SU-DHL-6 (cell line): ENCODE measurements at regions not wholly inside any gene's neighbourhood (a gene's known extent, or its start where the extent isn't known, plus 50 kb on each side); places are given as distances from the start of the nearest gene placed in this dataset.

ENCODE experiments used
- H2AFZ ChIP-seq: fragments of 200-600 bp; sonication (generic); 2 replicates; pipeline ENCODE4 v1.6.1; 2014; ENCODE audit warnings: low read depth, mild to moderate bottlenecking, moderate library complexity, mixed read lengths, antibody characterized with exemption, low read length; ENCODE audit not compliant: severe bottlenecking
- H3F3A ChIP-seq: fragments of 200-600 bp; shearing (Covaris generic); 2 replicates; pipeline ENCODE4 v1.6.0; 2016; ENCODE audit warnings: antibody characterized with exemption, mild to moderate bottlenecking; ENCODE audit not compliant: insufficient read depth
- H3K27ac ChIP-seq: fragments of 200-600 bp; sonication (generic); 2 replicates; pipeline ENCODE4 v1.5.1; 2016; ENCODE audit warnings: low read depth, mild to moderate bottlenecking, low read length, moderate library complexity, mixed read lengths
- H3K27me3 ChIP-seq: fragments of 200-600 bp; sonication (generic), shearing (Covaris generic); 2 replicates; pipeline ENCODE4 v1.6.0; 2014; ENCODE audit warnings: mild to moderate bottlenecking, low read length
- H3K36me3 ChIP-seq: fragments of 200-600 bp; sonication (generic); 2 replicates; pipeline ENCODE4 v1.6.1; 2014; ENCODE audit warnings: mild to moderate bottlenecking, low read length, mixed read lengths
- H3K4me2 ChIP-seq: fragments of 300-600, 200-600 bp; shearing (Covaris generic), sonication (generic); 2 replicates; pipeline ENCODE4 v1.6.0; 2014; ENCODE audit warnings: low read length, low read depth, mild to moderate bottlenecking; ENCODE audit not compliant: poor library complexity, severe bottlenecking
- H3K4me3 ChIP-seq: fragments of 200-600 bp; sonication (generic); 2 replicates; pipeline ENCODE4 v1.5.1; 2014; ENCODE audit warnings: antibody characterized with exemption, low read length, mild to moderate bottlenecking, mixed read lengths; ENCODE audit not compliant: insufficient read depth, poor library complexity, severe bottlenecking
- H3K79me2 ChIP-seq: fragments of 200-600 bp; sonication (generic); 2 replicates; pipeline ENCODE4 v1.6.1; 2014; ENCODE audit warnings: mild to moderate bottlenecking, low read length, moderate library complexity; ENCODE audit not compliant: insufficient read depth
- H3K9ac ChIP-seq: fragments of 200-600 bp; sonication (generic); 2 replicates; pipeline ENCODE4 v1.7.0; 2014; ENCODE audit warnings: mild to moderate bottlenecking, low read length
- H3K9me2 ChIP-seq: fragments of 200-600 bp; sonication (generic); replicated peaks from 2 replicates; pipeline ENCODE4 v1.6.1; 2014; ENCODE audit warnings: low read length; ENCODE audit not compliant: insufficient read depth
- H3K9me3 ChIP-seq: fragments of 200-600 bp; sonication (generic); 2 replicates; pipeline ENCODE4 v1.6.1; 2014; ENCODE audit warnings: low read length, mixed read lengths; ENCODE audit not compliant: insufficient read depth
- H4K20me1 ChIP-seq: fragments of 200-600 bp; sonication (generic); 2 replicates; pipeline ENCODE4 v1.6.1; 2014; ENCODE audit warnings: low read depth, mild to moderate bottlenecking, antibody characterized with exemption, low read length, moderate library complexity, mixed read lengths
- EZH2phosphoT487 ChIP-seq: fragments of 200-600 bp; sonication (generic), shearing (Covaris generic); conservative IDR thresholded peaks from 2 replicates; pipeline ENCODE4 v1.6.1; 2018; ENCODE audit warnings: mild to moderate bottlenecking, antibody characterized with exemption, low read length, moderate library complexity, mixed read lengths
- TF ChIP-seq, protein P1 (sequence below): fragments of 200-600 bp; sonication (generic); IDR thresholded peaks from one replicate; pipeline ENCODE4 v1.5.1; 2017; ENCODE audit warnings: antibody characterized with exemption, mild to moderate bottlenecking, low read length, moderate library complexity; ENCODE audit not compliant: insufficient read depth, poor library complexity, severe bottlenecking

DNA sequence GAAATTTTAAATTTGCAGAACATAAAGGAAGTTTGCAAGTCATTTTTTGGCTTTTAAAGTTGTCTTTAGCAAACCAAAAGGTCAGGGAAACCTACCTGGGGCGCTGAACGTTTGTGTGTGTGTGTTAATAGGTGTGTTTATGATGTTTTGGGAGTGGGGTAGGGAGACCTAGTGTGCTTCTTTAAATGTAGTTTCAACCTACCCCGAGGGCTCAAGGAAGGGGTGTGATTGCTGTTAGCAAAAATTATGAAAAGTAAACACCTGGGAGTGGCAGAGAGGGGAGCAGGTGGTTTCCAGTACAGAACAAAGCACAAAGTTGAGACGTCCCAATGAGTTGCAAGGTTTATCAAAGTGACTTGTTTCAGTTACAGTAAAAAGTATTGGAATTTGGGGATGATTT is 58.7 kb upstream of the WDR26 start:
- H3K9me3 ChIP-seq = no peaks in the 10 kb centered on the region; the same call in 1 of the 2 replicates
- H3F3A ChIP-seq = no peaks in the 10 kb centered on the region
- H3K36me3 ChIP-seq = no peaks in the 10 kb centered on the region
- no peaks in the 10 kb centered on the region for H3K27me3 ChIP-seq
- H2AFZ ChIP-seq = no peak overlapping the region
- H4K20me1 ChIP-seq = no peaks in the 10 kb centered on the region
- no peak overlapping the region for H3K9ac ChIP-seq
- no peak overlapping the region for H3K4me3 ChIP-seq
- H3K9me2 ChIP-seq = no peaks in the 10 kb centered on the region
- TF ChIP-seq, protein P1, sequence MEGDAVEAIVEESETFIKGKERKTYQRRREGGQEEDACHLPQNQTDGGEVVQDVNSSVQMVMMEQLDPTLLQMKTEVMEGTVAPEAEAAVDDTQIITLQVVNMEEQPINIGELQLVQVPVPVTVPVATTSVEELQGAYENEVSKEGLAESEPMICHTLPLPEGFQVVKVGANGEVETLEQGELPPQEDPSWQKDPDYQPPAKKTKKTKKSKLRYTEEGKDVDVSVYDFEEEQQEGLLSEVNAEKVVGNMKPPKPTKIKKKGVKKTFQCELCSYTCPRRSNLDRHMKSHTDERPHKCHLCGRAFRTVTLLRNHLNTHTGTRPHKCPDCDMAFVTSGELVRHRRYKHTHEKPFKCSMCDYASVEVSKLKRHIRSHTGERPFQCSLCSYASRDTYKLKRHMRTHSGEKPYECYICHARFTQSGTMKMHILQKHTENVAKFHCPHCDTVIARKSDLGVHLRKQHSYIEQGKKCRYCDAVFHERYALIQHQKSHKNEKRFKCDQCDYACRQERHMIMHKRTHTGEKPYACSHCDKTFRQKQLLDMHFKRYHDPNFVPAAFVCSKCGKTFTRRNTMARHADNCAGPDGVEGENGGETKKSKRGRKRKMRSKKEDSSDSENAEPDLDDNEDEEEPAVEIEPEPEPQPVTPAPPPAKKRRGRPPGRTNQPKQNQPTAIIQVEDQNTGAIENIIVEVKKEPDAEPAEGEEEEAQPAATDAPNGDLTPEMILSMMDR = no peak
- TF ChIP-seq EZH2phosphoT487 = no peak
- no peaks in the 10 kb centered on the region for H3K79me2 ChIP-seq
- H3K4me2 ChIP-seq = no peak overlapping the region
- H3K27ac ChIP-seq = no peak overlapping the region

DNA sequence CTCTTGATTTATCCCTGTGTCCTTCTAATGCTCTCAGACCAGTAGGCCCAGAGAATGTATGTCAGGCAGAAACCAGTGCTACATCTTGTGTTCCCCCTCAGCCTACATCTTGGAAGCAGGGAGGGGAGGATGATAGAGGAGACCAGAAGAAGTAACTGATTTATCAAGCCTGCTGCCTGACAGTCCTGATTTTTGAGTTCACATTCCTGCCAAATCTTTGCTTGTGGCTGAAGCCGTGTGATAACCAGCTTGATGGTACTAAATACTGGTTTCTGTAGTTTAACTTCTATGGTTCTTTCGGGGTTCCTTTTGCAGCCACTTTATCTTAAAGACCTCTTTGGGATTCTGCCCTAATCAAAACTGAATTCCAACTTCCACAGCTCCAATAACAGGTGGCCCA is 59.7 kb upstream of the WDR26 start:
- no peak overlapping the region for H3K4me3 ChIP-seq
- no peak for TF ChIP-seq EZH2phosphoT487
- H3F3A ChIP-seq = no peaks in the 10 kb centered on the region
- H3K79me2 ChIP-seq = no peaks in the 10 kb centered on the region
- no peaks in the 10 kb centered on the region for H3K27me3 ChIP-seq
- no peaks in the 10 kb centered on the region for H3K36me3 ChIP-seq
- no peaks in the 10 kb centered on the region for H3K9me2 ChIP-seq
- no peak overlapping the region for H3K27ac ChIP-seq
- H2AFZ ChIP-seq = no peak overlapping the region
- no peaks in the 10 kb centered on the region; the same call in 1 of the 2 replicates for H3K9me3 ChIP-seq
- H4K20me1 ChIP-seq = no peaks in the 10 kb centered on the region
- no peak overlapping the region for H3K9ac ChIP-seq
- H3K4me2 ChIP-seq = no peak overlapping the region

DNA sequence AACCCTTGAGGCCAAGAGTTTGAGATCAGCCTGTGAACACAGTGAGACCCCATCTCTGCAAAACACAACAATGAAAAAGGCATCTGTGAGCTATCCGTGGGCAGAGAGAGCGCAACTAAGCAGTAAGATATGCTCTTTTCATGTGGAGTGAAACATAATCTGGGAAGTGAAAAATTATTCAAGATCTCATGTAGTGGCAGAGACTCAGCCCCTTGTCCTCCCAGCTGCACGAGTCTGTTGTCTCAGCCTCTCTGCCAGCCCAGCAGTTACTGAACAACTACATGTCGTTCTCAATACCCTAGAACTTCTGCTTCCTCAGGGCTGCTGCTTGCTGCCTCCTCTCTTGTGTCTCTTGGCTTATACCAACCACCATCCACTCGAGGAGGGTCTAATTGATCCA is 61.3 kb upstream of the WDR26 start:
- H4K20me1 ChIP-seq = no peaks in the 10 kb centered on the region

DNA sequence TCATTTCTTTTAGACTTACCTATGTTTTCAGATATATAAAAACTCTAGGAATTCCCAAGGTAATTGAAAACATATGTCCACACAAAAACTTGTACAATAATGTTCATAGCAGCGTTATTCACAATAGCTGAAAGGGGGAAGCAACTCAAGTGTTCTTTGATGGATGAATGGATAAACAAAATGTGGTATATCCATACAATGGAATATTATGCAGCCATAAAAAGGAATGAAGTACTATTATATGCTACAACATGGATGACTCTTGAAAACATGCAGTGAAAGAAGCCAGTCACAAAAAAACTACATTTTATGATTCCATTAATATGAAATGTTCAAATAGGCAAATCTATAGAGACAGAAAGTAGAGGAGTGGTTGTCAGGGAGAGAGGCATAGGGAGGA is 62.2 kb upstream of the WDR26 start:
- Histone ChIP-seq H3K36me3 (no peaks in the 10 kb centered on the region), H3K79me2 (no peaks in the 10 kb centered on the region), H3K9me2 (no peaks in the 10 kb centered on the region), H3K4me3 (no peak overlapping the region), H3F3A (no peaks in the 10 kb centered on the region), H3K4me2 (no peak overlapping the region), H2AFZ (no peak overlapping the region), H4K20me1 (no peaks in the 10 kb centered on the region), H3K9me3 (no peaks in the 10 kb centered on the region; the same call in 1 of the 2 replicates), H3K9ac (no peak overlapping the region), H3K27me3 (no peaks in the 10 kb centered on the region), H3K27ac (no peak overlapping the region)
- TF ChIP-seq, protein P1 = no peak

More for the DNA sequence above, 61.3 kb upstream of the WDR26 start:
- no peak overlapping the region for H3K4me3 ChIP-seq
- no peaks in the 10 kb centered on the region for H3K9me2 ChIP-seq
- H3K27ac ChIP-seq = no peak overlapping the region
- H3K79me2 ChIP-seq = no peaks in the 10 kb centered on the region
- no peak overlapping the region for H3K9ac ChIP-seq
- H3F3A ChIP-seq = no peaks in the 10 kb centered on the region
- no peaks in the 10 kb centered on the region for H3K36me3 ChIP-seq
- TF ChIP-seq, protein P1 = no peak
- no peak for TF ChIP-seq EZH2phosphoT487
- no peak overlapping the region for H3K4me2 ChIP-seq
- H3K27me3 ChIP-seq = no peaks in the 10 kb centered on the region
- no peak overlapping the region for H2AFZ ChIP-seq
- H3K9me3 ChIP-seq = no peaks in the 10 kb centered on the region; the same call in 1 of the 2 replicates
